Osteocyte (in vitro differentiated cells): ENCODE measurements at regions not wholly inside any gene's neighbourhood (a gene's known extent, or its start where the extent isn't known, plus 50 kb on each side); places are given as distances from the start of the nearest gene placed in this dataset.
A peak's percentile ranks its signal among the peaks of the same experiment; 100 is the strongest.

ENCODE experiments used
- DNase-seq: peaks from one replicate; pipeline ENCODE4 v3.0.0; 2021; ENCODE audit warnings: mixed read lengths; ENCODE audit not compliant: unreplicated experiment; ENCODE audit errors: extremely low spot score
- H3K27ac Mint-ChIP-seq: one replicate; pipeline ENCODE4 v1.8.0; 2021; ENCODE audit warnings: mild to moderate bottlenecking, mixed read lengths; ENCODE audit not compliant: unreplicated experiment
- H3K27me3 Mint-ChIP-seq: one replicate; pipeline ENCODE4 v1.8.0; 2021; ENCODE audit warnings: mixed read lengths; ENCODE audit not compliant: unreplicated experiment
- H3K36me3 Mint-ChIP-seq: one replicate; pipeline ENCODE4 v1.8.0; 2021; ENCODE audit warnings: mixed read lengths; ENCODE audit not compliant: unreplicated experiment
- H3K4me1 Mint-ChIP-seq: one replicate; pipeline ENCODE4 v1.8.0; 2021; ENCODE audit warnings: mixed read lengths; ENCODE audit not compliant: unreplicated experiment
- H3K4me3 Mint-ChIP-seq: one replicate; pipeline ENCODE4 v1.8.0; 2021; ENCODE audit warnings: mild to moderate bottlenecking, moderate library complexity, mixed read lengths; ENCODE audit not compliant: unreplicated experiment
- H3K9me3 Mint-ChIP-seq: one replicate; pipeline ENCODE4 v1.8.0; 2021; ENCODE audit warnings: mixed read lengths; ENCODE audit not compliant: unreplicated experiment
- CTCF ChIP-seq: fragments of 200-600 bp; sonication (generic); IDR thresholded peaks from 2 replicates; pipeline ENCODE4 v1.5.0; 2021; ENCODE audit warnings: antibody characterized with exemption, mild to moderate bottlenecking, moderate library complexity

GRCh38 chr1:29774355-29774754 lies 538.0 kb downstream of the PTPRU start:
- H3K4me1 Mint-ChIP-seq, result no peaks in the 10 kb centered on the region

GRCh38 chr1:29772584-29773100 lies 536.3 kb downstream of the PTPRU start:
- no peaks in the 10 kb centered on the region for H3K36me3 Mint-ChIP-seq
- TF ChIP-seq CTCF, result no peak
- peaks cover 10% of the 10 kb centered on the region for H3K9me3 Mint-ChIP-seq
- H3K27me3 Mint-ChIP-seq, result peaks cover 1% of the 10 kb centered on the region
- no peak for DNase-seq
- no peak overlapping the region for H3K4me3 Mint-ChIP-seq
- no peaks in the 10 kb centered on the region for H3K4me1 Mint-ChIP-seq
- H3K27ac Mint-ChIP-seq, result no peak overlapping the region

More at GRCh38 chr1:29774355-29774754, 538.0 kb downstream of the PTPRU start:
- DNase-seq, result no peak
- no peaks in the 10 kb centered on the region for H3K36me3 Mint-ChIP-seq
- H3K9me3 Mint-ChIP-seq, result peaks cover 10% of the 10 kb centered on the region
- no peaks in the 10 kb centered on the region for H3K27me3 Mint-ChIP-seq
- H3K4me3 Mint-ChIP-seq, result no peak overlapping the region
- no peak overlapping the region for H3K27ac Mint-ChIP-seq
- TF ChIP-seq CTCF, result no peak

- Mint-ChIP-seq H3K27me3 (peaks cover 9% of the 10 kb centered on the region), H3K4me3 (no peak overlapping the region), H3K4me1 (no peaks in the 10 kb centered on the region), H3K9me3 (peaks cover 9% of the 10 kb centered on the region), H3K27ac (no peak overlapping the region), H3K36me3 (no peaks in the 10 kb centered on the region)
- no peak for TF ChIP-seq CTCF
- DNase-seq, result peak; percentile 66
Measured at GRCh38 chr1:29767769-29768425, 531.6 kb downstream of the PTPRU start.

GRCh38 chr1:29767088-29767685 lies 530.9 kb downstream of the PTPRU start:
- H3K4me3 Mint-ChIP-seq, result no peak overlapping the region
- no peak for TF ChIP-seq CTCF
- no peaks in the 10 kb centered on the region for H3K4me1 Mint-ChIP-seq
- H3K36me3 Mint-ChIP-seq, result no peaks in the 10 kb centered on the region
- peaks cover 9% of the 10 kb centered on the region for H3K27me3 Mint-ChIP-seq
- peak; percentile 83 for DNase-seq
- no peak overlapping the region for H3K27ac Mint-ChIP-seq
- H3K9me3 Mint-ChIP-seq, result peaks cover 9% of the 10 kb centered on the region

- DNase-seq, result peak; percentile 59
Measured at GRCh38 chr1:29762635-29763034, 526.3 kb downstream of the PTPRU start.

More at GRCh38 chr1:29762635-29763034, 526.3 kb downstream of the PTPRU start:
- TF ChIP-seq CTCF, result no peak
- peaks cover 9% of the 10 kb centered on the region for H3K9me3 Mint-ChIP-seq
- no peaks in the 10 kb centered on the region for H3K36me3 Mint-ChIP-seq
- no peak overlapping the region for H3K27ac Mint-ChIP-seq
- H3K27me3 Mint-ChIP-seq, result peaks cover 10% of the 10 kb centered on the region
- H3K4me3 Mint-ChIP-seq, result no peak overlapping the region
- H3K4me1 Mint-ChIP-seq, result no peaks in the 10 kb centered on the region
